GM12873 (cell line): ENCODE measurements at regions not wholly inside any gene's neighbourhood (a gene's known extent, or its start where the extent isn't known, plus 50 kb on each side); places are given as distances from the start of the nearest gene placed in this dataset.

Experiments
- CTCF ChIP-seq: IDR thresholded peaks from 2 replicates; pipeline ENCODE4 v1.5.1; 2012; ENCODE audit warnings: low read depth, mild to moderate bottlenecking, moderate library complexity, low read length, control low read depth; ENCODE audit not compliant: insufficient read depth; ENCODE audit errors: missing control alignments

DNA sequence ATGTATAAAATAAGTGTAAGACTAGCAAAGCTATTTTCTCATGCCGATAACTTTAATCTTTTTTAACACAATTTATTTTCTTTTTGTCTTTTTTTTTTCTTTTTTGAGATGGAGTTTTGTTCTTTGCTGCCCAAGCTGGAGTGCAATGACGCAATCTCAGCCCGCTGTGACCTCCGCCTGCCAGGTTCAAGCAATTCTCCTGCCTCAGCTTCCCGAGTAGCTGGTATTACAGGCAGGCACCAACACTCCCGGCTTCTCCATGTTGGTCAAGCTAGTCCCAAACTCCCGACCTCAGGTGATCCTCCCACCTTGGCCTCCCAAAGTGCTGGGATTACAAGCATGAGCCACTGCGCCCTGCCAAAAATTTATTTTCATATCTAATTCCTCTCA lies 164.2 kb upstream of the SLIT2 start:
- TF ChIP-seq CTCF, result no peak

DNA sequence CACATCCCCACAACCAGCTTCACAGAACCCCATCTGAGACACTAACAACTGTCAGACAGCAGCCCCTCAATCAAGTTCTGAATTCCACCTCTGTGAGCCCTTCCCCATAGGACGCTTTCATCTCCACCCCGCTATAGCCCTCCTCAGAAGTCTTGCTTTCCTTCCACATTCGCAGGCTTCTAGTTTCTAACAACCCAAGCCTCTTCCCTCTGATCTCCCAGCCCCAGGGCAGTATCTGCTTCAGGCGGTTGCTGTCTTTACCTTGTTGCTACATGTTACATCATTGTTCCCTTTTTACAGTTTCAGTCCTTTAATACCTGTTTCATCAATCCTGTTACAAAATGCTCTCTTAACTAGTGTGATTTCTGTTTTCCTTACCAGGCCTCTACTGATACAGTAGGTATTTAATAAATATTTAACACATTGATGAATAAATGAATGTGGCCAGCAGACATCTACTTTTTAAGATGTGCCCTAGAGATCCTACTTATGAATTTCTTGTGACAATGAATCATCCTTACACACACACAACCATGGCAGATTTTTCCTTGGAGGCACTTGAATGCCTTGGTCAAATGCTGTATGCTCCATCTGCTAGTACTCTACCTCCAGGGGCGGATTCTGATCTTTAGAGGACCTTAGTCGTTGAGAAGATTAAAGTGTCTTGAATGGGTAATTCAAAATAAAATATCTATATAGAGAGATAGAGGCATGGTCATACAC lies 164.7 kb upstream of the SLIT2 start:
- no peak for TF ChIP-seq CTCF

- no peak for TF ChIP-seq CTCF
Observed at GRCh38 chr4:20086067-20086798, 165.5 kb upstream of the SLIT2 start.

DNA sequence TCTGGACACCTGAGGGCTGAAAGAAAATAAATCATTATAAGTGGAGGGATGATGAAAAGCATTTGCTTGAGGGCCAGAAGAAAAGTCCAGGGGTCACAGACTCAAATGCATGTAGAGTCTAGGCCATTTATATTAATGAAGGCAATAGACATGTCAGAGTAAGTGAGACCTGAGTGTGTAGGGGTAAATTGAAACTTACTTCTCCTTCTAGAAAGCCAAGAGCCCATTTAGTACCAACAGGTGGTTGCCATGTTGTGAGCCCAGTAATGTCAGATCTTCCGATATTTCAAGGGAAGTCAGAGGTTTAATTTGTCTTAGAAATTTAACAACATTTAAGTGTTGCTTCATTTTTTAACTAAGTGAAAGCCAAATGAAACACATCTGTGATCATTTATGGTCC lies 166.1 kb upstream of the SLIT2 start:
- no peak for TF ChIP-seq CTCF

DNA sequence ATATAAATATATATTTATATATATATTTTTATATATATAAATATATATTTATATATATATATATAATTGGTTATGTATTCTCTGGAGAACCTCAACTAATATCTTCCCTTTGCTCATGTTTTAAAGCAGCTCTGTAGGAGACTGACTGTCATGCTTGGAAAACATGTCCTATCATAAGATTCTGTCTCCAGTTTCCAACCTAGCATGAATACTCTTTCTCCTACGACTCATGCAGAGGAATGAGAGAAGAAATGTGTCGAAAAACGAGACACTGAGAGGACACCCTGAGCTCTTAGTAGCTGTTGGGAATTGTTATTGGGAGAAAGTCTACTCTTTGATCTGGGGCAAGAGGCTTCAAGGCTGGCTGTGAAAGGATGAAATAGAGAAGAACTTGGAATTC lies 166.5 kb upstream of the SLIT2 start:
- TF ChIP-seq CTCF, result no peak

DNA sequence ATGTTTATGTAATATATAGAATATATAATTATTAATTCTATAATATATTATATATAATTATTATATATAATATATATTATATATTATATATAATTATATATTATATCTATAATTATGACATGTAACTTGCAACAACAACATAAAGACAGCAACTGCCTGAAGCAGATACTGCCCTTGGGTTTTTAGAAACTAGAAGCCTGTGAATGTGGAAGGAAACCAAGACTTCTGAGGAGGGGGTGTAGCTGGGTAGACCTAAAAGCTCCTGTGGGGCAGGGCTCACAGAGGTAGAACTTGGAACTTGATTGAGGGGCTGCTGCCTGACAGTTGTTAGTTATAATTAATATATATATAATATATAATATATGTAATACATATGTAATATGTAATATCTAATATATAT lies 167.2 kb upstream of the SLIT2 start:
- no peak for TF ChIP-seq CTCF

GRCh38 chr4:20078644-20079043 lies 173.1 kb upstream of the SLIT2 start:
- no peak for TF ChIP-seq CTCF
